H9 (cell line): ENCODE measurements at regions not wholly inside any gene's neighbourhood (a gene's known extent, or its start where the extent isn't known, plus 50 kb on each side); places are given as distances from the start of the nearest gene placed in this dataset.

Experiments used
- DNase-seq: peaks from one replicate; pipeline ENCODE4 v3.0.0-alpha.2; 2017
- H2AFZ ChIP-seq: one replicate; pipeline ENCODE4 v1.6.1; 2013; ENCODE audit warnings: mild to moderate bottlenecking, low read length, control low read depth, moderate library complexity
- H2AK5ac ChIP-seq: 2 replicates; pipeline ENCODE4 v1.6.1; 2013; ENCODE audit warnings: low read length, control low read depth, mixed read lengths; ENCODE audit not compliant: insufficient read length
- H2BK120ac ChIP-seq: one replicate; pipeline ENCODE4 v1.6.1; 2013; ENCODE audit warnings: low read depth, mild to moderate bottlenecking, low read length, control low read depth, inconsistent platforms; ENCODE audit not compliant: poor library complexity, severe bottlenecking
- H2BK12ac ChIP-seq: 2 replicates; pipeline ENCODE4 v1.6.1; 2013; ENCODE audit warnings: low read length, control low read depth, mixed read lengths, low read depth; ENCODE audit not compliant: insufficient read length
- H2BK15ac ChIP-seq: 2 replicates; pipeline ENCODE4 v1.6.1; 2013; ENCODE audit warnings: low read depth, low read length, control low read depth
- H2BK20ac ChIP-seq: one replicate; pipeline ENCODE4 v1.6.1; 2013; ENCODE audit warnings: low read depth, mild to moderate bottlenecking, low read length, control low read depth, inconsistent platforms; ENCODE audit not compliant: poor library complexity, severe bottlenecking
- H2BK5ac ChIP-seq: 2 replicates; pipeline ENCODE4 v1.6.1; 2013; ENCODE audit warnings: low read length, control low read depth, mixed read lengths; ENCODE audit not compliant: insufficient read length
- H3K14ac ChIP-seq: 2 replicates; pipeline ENCODE4 v1.6.1; 2013; ENCODE audit warnings: low read length, control low read depth; ENCODE audit not compliant: insufficient read depth
- H3K18ac ChIP-seq: 2 replicates; pipeline ENCODE4 v1.6.1; 2013; ENCODE audit warnings: low read depth, mild to moderate bottlenecking, mixed read lengths, low read length, control low read depth; ENCODE audit not compliant: insufficient read length
- H3K23ac ChIP-seq: 2 replicates; pipeline ENCODE4 v1.6.1; 2013; ENCODE audit warnings: low read length, control low read depth, mixed read lengths, low read depth; ENCODE audit not compliant: insufficient read length
- H3K23me2 ChIP-seq: 2 replicates; pipeline ENCODE4 v1.6.1; 2013; ENCODE audit warnings: low read depth, mild to moderate bottlenecking, mixed read lengths, low read length, control low read depth; ENCODE audit not compliant: insufficient read length, poor library complexity, severe bottlenecking
- H3K27ac ChIP-seq: 2 replicates; pipeline ENCODE4 v1.5.1; 2013; ENCODE audit warnings: low read length, control low read depth, mixed read lengths, low read depth; ENCODE audit not compliant: insufficient read length
- H3K27me3 ChIP-seq: 2 replicates; pipeline ENCODE4 v1.6.1; 2013; ENCODE audit warnings: low read length, control low read depth, inconsistent platforms; ENCODE audit not compliant: insufficient read depth
- H3K4ac ChIP-seq: 2 replicates; pipeline ENCODE4 v1.6.1; 2013; ENCODE audit warnings: low read depth, mild to moderate bottlenecking, control low read depth, inconsistent platforms, low read length, moderate library complexity
- H3K4me1 ChIP-seq: 2 replicates; pipeline ENCODE4 v1.6.1; 2013; ENCODE audit warnings: low read length, control low read depth, inconsistent platforms; ENCODE audit not compliant: insufficient read depth
- H3K4me2 ChIP-seq: 2 replicates; pipeline ENCODE4 v1.6.1; 2013; ENCODE audit warnings: low read length, control low read depth, mixed read lengths; ENCODE audit not compliant: insufficient read length, insufficient read depth
- H3K56ac ChIP-seq: 2 replicates; pipeline ENCODE4 v1.6.1; 2013; ENCODE audit warnings: low read depth, mild to moderate bottlenecking, mixed read lengths, low read length, control low read depth; ENCODE audit not compliant: insufficient read length
- H3K79me1 ChIP-seq: 2 replicates; pipeline ENCODE4 v1.6.1; 2013; ENCODE audit warnings: low read depth, mild to moderate bottlenecking, moderate library complexity, low read length, control low read depth, inconsistent platforms; ENCODE audit not compliant: insufficient read depth, poor library complexity, severe bottlenecking
- H3K79me2 ChIP-seq: 2 replicates; pipeline ENCODE4 v1.6.1; 2013; ENCODE audit warnings: low read length, control low read depth, inconsistent platforms; ENCODE audit not compliant: insufficient read depth
- H3K9ac ChIP-seq: 2 replicates; pipeline ENCODE4 v1.6.1; 2013; ENCODE audit warnings: low read length, control low read depth, mixed read lengths; ENCODE audit not compliant: insufficient read length; ENCODE audit errors: extremely low read depth
- H3K9me3 ChIP-seq: one replicate; pipeline ENCODE4 v1.6.1; 2013; ENCODE audit warnings: low read depth, low read length, inconsistent platforms; ENCODE audit not compliant: control insufficient read depth
- H3T11ph ChIP-seq: one replicate; pipeline ENCODE4 v1.6.1; 2013; ENCODE audit warnings: mild to moderate bottlenecking, low read length, control low read depth, inconsistent platforms
- H4K20me1 ChIP-seq: one replicate; pipeline ENCODE4 v1.6.1; 2013; ENCODE audit not compliant: control insufficient read depth, insufficient read length, insufficient read depth
- H4K5ac ChIP-seq: 2 replicates; pipeline ENCODE4 v1.6.1; 2013; ENCODE audit warnings: low read depth, mild to moderate bottlenecking, mixed read lengths, low read length, control low read depth; ENCODE audit not compliant: insufficient read length
- H4K8ac ChIP-seq: replicated peaks from 2 replicates; pipeline ENCODE4 v1.6.1; 2013; ENCODE audit warnings: low read length, control low read depth, mixed read lengths, low read depth; ENCODE audit not compliant: insufficient read length
- H4K91ac ChIP-seq: 2 replicates; pipeline ENCODE4 v1.6.1; 2013; ENCODE audit warnings: low read depth, mild to moderate bottlenecking, moderate library complexity, mixed read lengths, low read length, control low read depth; ENCODE audit not compliant: insufficient read length
- H3K27ac Mint-ChIP-seq, 3 experiments: 2 replicates in 2 of 3; 3 replicates in 1 of 3; pipeline ENCODE4 v1.8.0; 2020 to 2021; ENCODE audit warnings: mixed read lengths in 3 of 3, mild to moderate bottlenecking in 1 of 3, moderate library complexity in 1 of 3
- H3K27me3 Mint-ChIP-seq: 2 replicates; pipeline ENCODE4 v1.8.0; 2021; ENCODE audit warnings: low read depth, mild to moderate bottlenecking, moderate library complexity, mixed read lengths
- H3K36me3 Mint-ChIP-seq, 3 experiments: 2 replicates in 2 of 3; 3 replicates in 1 of 3; pipeline ENCODE4 v1.8.0; 2020 to 2021; ENCODE audit warnings: low read depth in 3 of 3, mixed read lengths in 3 of 3; ENCODE audit not compliant: insufficient read depth in 1 of 3
- H3K4me1 Mint-ChIP-seq, 2 experiments: 2 replicates each; pipeline ENCODE4 v1.8.0; 2020; ENCODE audit warnings: mixed read lengths in 2 of 2
- H3K4me3 Mint-ChIP-seq, 2 experiments: 2 replicates in 1 of 2; 3 replicates in 1 of 2; pipeline ENCODE4 v1.8.0; 2020 to 2021; ENCODE audit warnings: mild to moderate bottlenecking in 2 of 2, mixed read lengths in 2 of 2, moderate library complexity in 1 of 2
- H3K9me3 Mint-ChIP-seq, 2 experiments: 2 replicates in 1 of 2; 3 replicates in 1 of 2; pipeline ENCODE4 v1.8.0; 2020; ENCODE audit warnings: mild to moderate bottlenecking in 2 of 2, mixed read lengths in 2 of 2, moderate library complexity in 1 of 2
- CTCF ChIP-seq: fragments of 200-600 bp; sonication (generic); conservative IDR thresholded peaks from 3 replicates; pipeline ENCODE4 v1.8.0; 2021; ENCODE audit warnings: antibody characterized with exemption, mild to moderate bottlenecking
- WGBS: extraction: QIAGEN DNeasy Blood & Tissue Kit; methylation state at CpG from one replicate; pipeline ENCODE4 v1.1.7; 2013; ENCODE audit warnings: missing lambda C conversion rate, low lambda C conversion rate, mixed read lengths; ENCODE audit not compliant: insufficient read length; ENCODE audit errors: extremely low coverage; 5-methylcytosine and 5-hydroxymethylcytosine counted together

GRCh38 chr13:72504131-72504841 is 223.1 kb downstream of the MZT1 start:
- H3T11ph ChIP-seq = no peak overlapping the region
- H3K4ac ChIP-seq = no peak overlapping the region
- no peaks in the 10 kb centered on the region for H3K36me3 Mint-ChIP-seq
- no peaks in the 10 kb centered on the region for H3K79me1 ChIP-seq
- H4K20me1 ChIP-seq = no peaks in the 10 kb centered on the region
- no peaks in the 10 kb centered on the region for H3K27me3 ChIP-seq
- no peaks in the 10 kb centered on the region for H3K27me3 Mint-ChIP-seq
- no peak overlapping the region for H2BK12ac ChIP-seq
- H3K56ac ChIP-seq = no peak overlapping the region
- no peak overlapping the region for H3K18ac ChIP-seq
- no peak overlapping the region for H4K8ac ChIP-seq
- no peaks in the 10 kb centered on the region for H3K9me3 Mint-ChIP-seq
- H3K4me1 Mint-ChIP-seq = peaks cover 3 to 5% of the 10 kb centered on the region in 2 experiments; a peak in 3 of 4 replicates
- no peak overlapping the region for H4K5ac ChIP-seq
- no peak overlapping the region for H3K9ac ChIP-seq
- no peaks in the 10 kb centered on the region for H3K4me1 ChIP-seq
- no peak overlapping the region for H3K23ac ChIP-seq
- H2BK120ac ChIP-seq = no peak overlapping the region
- H3K27ac ChIP-seq = no peak overlapping the region
- no peak overlapping the region for H3K14ac ChIP-seq
- no peaks in the 10 kb centered on the region for H3K23me2 ChIP-seq
- no peak overlapping the region for H2BK15ac ChIP-seq
- no peak overlapping the region for H2AFZ ChIP-seq
- H3K79me2 ChIP-seq = no peaks in the 10 kb centered on the region
- H2BK5ac ChIP-seq = no peak overlapping the region
- no peak overlapping the region for H2AK5ac ChIP-seq
- no peak overlapping the region for H3K27ac Mint-ChIP-seq
- H4K91ac ChIP-seq = no peak overlapping the region
- no peak overlapping the region for H2BK20ac ChIP-seq
- no peak for DNase-seq
- WGBS = no CpG with 5 or more reads among the region's 5 CpGs
- H3K4me2 ChIP-seq = no peak overlapping the region
- TF ChIP-seq CTCF = no peak
- no peaks in the 10 kb centered on the region for H3K9me3 ChIP-seq
- H3K4me3 Mint-ChIP-seq = no peak overlapping the region
